ENCODE measurements at regions not wholly inside any gene's neighbourhood (a gene's known extent, or its start where the extent isn't known, plus 50 kb on each side); places are given as distances from the start of the nearest gene placed in this dataset.

DNA sequence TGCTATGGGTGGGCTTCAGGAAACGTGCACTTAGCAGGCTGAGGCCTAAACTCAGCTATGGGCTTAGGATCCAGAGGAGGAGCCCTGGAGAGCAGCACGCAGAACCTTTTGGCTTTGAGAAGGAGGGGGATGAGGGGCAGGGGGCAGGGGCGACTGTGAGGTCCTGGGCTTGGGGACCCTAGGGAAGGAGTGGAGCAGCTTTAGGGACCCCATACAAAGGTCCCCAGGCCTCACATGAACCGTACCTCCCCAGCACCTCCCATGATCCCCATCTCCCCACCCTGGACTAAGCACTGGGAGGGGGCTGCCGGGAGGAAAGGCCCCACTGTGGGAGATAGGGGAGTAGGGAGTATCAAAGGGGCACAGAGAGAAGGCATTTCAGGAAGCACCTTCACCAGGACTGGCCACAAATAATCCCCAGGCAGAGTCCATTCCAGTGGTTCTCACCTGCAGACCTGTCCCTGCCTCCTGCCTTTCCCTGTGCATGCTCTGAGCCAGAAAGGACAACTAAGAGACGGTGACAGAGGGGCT, 62.0 kb upstream of the KLF13 start:
- no peak for DNase-seq

DNA sequence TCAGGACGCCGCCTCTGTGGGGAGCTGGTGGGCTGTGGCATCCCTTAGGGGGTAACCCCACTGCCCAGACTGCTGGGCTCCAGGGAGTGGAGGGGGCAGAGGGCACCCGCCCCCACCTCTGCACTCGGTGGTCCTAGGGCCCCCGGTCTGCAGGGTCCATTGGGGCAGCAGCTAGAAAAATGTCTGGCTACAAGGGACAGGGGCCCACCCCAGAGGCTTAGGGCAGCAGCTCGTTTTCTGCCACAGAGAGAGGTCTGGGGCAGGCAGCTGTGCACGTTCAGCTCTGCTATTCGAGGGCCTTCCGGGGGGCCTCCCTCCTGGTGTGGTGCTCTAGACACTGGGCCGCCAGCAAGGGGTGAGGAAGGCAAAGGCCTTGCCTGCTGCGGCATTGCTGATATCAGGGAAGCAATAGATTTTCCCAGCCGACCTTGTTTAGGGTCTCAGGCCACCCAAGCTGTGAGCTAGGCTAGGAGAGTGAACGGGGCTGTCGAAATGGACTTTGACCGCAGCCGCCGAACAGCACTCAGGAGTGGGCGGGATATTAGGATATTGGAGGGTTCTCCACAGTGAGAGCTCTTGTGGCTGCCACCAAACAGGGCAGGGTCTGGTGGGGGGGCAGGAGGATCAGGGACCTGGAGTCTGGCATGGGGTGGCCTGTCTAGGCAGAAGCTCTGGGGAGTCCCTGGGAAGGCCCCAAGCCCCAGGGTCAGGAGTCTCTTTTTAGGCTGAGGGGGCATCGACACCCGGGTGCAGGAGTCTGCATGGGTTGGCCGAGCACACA, 61.4 kb upstream of the KLF13 start:
- DNase-seq, result no peak

DNA sequence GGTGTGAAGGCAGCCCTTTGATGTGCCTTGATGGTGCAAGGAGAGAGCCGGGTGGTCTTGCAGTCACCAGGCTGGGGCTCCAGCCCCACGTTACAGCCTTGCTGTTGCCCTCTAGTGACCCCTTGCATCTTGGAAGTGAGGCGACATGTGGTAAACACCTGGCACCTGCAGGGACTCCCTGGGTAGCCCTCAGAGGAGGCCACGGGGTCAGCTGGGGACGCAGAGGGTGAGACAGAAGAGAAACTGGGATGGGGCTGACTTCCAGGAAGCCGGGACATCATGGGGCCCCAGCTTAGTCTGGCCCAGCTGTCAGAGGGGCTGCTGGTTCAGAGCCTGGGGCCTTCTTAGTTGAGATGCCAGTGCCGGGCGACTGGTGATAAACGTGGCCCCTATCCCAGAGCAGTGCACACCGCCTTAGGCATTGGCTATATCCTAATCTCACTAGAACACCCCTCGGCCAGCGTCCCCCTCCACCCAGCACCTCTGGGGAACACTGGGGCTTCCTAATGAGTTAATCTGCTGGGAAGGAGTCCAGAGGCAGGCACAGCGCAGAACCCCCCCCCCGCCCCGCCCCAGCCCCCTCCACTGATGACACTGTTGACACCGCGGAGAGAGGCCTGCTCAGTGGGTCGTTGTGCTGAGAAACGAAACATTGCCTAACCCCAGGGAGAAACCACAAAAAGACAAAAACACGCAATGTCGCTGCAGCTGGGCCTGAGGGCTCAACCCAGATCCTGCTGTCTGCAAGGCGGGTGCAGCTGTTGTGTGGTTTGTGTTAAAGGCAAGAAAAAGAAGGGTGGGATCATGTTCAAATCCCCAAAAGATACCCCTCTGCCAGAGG, 60.5 kb upstream of the KLF13 start:
- peak; percentile 80 for DNase-seq

DNA sequence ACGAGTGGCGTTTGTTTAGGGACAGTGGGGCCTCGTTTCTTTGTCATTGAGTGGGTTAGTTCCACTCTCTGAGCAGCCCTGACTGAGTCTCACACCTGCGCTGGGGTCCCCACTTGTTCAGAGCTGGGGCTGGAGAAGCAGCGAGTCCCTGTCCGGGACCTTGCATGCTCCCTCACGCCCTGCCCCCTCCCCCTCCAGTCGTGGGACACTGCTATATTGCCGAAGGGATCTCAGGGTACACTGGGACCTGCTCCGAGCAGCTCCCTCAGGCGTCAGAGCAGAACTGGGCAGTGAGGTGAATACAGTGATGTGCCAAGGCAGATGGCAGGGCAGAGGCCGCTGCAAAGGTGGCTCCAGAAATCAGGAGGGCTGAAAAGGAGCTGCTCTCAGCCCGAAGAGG, 59.9 kb upstream of the KLF13 start:
- DNase-seq, result no peak

DNA sequence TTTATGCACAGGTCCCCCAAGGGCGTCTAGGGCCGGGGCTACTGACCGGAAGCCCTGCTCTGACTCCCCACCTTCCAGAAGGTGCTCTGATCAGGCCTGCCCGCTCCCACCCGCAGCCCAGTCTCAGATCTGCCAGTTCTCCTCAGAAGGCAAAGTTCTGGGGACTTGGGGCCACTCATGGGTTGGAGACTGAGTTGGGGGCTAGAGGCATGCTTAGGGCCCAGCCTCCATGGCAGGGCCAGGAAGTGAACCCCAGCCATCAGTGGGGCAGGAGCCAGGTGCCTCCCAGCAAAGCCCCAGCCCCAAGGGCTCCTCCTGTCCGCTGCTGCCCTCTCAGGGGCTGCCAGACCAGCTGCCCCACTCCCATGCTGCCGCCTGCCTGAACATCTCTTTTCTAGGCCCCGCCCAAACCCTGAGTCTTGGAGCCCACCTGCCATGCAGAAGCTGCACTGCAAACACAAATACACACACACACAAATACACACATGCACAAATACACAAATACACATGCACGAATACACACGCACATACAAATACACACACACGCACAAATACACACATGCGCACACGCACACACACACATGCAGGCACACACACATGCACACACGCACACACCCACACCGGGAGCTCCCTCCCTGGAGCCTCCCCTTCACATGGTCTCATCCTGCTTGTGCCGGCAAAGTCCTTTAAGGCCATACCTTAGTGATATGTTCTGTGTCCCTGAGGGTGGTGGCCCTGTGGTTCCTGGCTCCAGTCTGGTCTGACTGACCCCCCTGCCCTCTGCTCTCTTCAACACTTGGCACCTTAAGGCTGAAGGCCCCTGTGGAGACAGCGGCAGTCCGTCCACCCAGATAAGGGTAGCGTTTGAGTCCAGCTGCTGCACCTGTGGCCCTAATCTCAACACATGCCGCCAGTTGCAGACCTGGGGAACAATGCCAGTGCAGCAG, 59.2 kb upstream of the KLF13 start:
- no peak for DNase-seq

DNA sequence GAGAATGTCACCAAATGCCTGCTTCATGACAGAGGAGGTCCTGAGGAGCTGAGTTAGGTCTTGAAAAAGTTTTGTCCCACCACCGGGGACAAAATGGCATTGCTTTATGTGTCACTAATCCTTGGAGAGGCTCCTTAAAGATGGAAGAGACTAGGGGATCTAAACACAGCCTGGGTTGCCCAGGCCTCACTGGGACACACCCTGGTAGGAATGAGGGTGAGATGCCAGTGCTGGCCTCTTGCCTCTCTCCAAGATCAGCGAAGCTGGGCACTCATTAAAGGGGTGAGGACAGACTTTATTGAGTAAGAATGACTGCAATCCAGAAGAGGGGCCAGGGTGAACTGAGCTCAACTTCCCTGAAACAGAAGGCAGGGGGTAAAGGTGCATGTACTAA, 58.5 kb upstream of the KLF13 start:
- no peak for DNase-seq

DNA sequence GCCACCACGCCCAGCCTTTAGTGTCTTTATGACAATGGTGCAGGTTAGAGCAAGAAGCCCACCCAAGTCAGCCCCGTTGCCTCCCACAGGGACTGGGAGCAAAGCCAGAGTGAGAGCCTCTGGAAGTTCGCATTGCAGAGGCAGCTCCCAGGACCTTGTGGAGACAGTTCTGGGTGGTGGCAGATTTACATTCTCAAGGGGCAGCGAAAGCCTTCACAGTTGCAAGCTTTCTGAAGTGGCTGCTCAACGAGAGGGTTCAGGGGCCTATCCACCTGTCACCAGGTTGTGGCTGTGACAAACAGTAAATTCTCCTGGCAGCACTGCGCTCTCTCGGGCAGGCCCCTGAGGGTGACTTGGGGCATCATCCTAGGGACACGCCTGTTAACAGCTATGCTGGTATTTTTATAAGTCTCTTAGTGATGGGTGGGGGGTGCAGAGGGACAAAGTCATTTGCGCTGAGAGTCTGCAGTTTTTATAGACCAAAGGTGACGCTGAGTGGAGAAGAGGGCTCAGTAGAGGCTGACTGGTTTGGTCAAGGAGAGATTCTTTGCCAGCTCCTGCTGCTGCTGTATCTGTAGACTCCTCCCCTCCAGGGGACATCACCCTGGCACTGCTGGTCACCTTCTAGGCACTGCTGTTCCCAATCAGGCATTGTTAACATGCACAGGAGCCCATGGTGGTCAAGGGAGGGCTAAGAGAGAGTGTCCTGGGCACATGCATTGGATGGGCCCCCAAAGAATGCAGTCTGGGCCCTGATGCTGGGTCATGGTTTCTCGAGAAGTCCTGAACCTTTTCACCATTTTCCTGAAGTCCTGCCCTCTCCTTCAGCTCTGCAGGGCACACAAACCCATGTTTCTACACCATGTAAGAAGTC, 57.5 kb upstream of the KLF13 start:
- no peak for DNase-seq

DNA sequence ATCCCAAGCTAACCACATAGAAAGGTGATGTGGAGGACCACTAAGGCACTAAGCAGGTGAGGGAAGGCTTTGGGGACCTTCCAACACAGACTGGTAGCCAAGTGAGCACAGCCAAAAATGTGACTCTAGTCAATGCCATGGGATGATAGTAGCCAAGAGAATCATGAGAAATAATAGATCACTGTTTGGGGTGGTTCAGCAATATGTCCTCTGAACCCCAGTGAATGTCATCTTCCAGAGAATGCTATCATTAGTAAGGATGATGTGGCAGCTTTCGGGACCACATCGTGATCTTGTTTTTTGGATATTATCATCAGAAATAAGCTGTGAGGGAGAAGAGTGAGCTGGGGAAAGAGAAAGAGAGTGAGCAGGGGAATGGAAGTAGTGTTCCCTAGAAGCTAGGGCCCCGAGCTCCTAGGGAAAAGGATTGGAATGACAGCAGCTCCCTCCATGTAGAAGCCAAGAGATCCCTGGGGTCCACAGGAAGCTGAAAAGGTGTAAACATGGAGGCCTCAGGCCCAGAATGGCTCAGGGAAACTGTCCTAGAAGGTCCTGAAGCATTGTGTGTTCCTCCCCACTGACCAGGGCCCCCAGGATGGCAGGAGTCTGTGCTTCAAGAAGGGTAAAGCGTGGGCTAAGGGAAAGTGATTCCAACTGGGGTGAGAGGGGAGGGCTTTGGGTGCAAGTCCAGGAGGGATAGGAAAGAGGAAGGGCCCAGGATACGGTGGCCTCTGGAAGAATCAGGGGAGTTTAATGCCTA, 56.6 kb upstream of the KLF13 start:
- DNase-seq, result no peak

DNA sequence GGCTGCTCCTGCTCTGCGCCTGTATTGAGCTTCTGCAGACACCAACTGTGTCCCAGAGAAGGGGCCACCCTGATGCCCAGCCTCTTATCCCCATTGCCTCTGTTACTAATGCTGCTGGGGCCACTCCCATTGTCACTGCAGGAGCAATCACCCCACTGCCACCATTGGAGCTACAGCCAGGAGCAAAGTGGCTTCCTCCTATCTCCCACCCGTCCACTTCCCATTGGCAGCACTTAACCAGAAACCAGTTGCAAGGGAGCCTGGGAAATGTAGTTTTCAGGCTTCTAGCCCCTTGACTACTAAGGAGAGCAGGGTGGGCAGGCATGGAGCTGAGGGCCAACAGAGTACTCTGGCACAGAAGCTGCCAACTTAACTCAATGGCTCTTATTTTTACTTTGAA, 55.9 kb upstream of the KLF13 start:
- no peak for DNase-seq

DNA sequence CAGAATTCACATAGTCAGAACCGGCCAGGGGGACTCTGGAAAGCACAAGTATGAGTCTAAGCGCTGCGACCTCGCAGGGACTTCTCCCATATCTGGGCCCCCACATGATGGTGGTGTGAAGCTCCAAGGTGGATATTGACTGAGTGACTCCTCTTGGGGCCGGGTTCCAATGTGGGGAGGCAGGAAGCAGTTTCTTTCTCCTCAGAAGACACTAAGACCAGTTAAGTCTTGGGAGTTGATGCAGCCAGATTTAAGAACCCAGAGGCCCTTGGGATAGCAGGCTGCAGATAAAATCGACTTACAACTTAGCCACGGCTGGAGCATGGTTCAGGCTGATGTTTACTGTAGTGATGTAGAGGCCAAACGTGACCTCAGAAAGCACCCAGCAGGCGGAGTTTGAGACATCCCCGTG, 55.4 kb upstream of the KLF13 start:
- no peak for DNase-seq

DNA sequence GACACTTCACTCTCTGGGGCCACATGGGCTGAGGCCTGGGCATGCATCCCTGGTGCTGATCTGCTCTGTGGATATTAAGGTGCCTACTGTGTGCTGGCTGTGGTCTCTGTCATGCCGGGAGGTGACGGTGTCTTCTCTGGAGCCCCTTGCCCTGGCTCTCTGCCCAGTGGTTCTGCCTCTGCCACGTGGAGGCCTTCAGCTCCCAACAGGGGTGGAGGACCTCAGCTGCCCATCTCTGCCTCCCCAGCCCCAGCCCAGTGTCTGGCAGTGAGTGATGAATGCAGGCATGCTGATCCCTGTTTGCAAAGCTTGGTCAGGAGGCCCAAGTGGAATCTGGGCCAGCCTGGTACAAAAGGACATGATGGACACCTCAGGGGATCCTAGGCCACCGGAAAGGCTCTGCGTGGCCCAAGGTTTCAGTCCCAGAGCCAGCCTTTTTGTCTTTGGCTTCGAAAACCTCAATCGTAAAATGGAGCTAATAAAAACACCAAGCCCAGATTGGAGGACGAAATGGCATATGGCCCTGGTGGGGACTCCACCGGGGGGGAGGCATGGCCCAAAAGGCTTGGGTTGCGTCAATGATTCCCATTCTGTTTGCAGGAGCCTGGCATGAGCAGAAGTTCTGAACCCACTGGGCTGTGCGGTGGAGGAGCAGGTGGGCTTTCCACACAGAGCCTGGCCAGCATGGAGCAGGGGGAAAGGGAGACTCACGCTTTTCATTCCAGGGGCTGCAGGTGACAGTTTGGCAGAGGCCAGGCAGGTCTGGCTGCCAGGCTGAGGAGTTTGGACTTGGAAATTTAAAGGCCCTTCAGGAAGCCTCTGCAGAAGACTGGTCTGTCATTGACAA, 54.7 kb upstream of the KLF13 start:
- no peak for DNase-seq

DNA sequence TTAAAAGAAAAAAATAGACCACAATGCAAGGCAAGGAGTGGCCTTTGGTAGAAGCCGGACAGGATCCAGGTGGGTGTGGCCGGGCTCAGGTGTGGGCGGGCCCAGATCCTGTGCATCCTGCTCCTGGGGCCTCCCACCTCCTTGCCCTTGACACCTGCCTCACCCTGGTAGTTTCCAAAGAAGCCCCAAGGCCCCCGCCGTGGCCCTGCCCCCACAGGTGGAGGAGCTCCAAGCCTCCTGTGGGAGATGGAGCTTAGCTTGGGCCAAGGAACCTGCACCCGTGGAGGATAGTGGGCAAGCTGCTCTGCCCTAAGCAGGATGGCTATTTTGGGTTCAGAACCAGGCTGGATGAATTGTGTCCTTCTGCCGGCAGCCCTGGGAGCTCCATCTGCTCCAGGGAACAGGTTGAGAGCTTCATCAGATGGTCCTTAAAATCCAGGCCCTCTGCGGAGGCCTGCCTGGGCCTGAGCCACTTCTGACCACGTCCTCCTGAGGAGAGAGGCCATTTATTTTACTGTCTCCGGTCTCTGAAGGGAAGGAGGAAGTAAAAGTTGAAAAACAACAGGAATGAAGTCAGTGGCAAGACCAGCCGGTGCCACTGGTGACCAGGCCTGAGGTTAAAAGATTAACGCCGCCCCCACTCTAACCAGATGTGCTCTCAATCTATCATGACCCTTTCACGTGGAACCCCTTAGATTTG, 53.9 kb upstream of the KLF13 start:
- no peak for DNase-seq

DNA sequence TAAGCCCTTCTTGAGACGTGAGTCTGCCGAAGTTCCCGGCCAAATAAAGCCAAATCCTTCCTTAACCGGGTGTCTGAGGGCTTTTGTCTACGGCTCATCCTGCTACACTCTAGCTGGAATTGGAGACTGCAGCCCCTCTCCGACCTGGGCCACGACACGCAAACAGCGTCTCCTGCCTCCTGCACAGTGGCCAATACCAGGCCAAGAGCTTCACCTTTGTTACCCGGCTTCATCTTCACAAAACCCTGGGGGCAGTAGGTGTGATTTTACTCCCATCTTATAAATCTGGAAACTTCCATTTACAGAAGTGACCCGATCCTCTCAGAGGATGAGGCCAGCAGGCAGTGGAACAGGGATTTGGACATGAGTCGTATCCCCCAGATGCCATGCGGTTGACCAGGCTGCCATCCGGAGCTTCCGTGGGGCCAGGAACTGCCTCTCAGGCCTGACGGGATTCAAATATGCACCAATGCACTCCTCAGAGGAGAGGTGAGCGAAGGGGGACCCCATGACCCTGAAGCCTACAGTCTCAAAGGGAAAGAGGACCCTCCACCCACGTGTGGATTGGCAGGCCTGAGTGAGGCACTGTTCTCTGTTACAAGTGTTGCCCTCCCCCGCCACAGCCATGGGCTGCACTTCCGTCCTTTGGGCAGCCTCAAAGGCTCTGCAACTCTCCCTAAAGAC, 53.2 kb upstream of the KLF13 start:
- DNase-seq, result no peak

DNA sequence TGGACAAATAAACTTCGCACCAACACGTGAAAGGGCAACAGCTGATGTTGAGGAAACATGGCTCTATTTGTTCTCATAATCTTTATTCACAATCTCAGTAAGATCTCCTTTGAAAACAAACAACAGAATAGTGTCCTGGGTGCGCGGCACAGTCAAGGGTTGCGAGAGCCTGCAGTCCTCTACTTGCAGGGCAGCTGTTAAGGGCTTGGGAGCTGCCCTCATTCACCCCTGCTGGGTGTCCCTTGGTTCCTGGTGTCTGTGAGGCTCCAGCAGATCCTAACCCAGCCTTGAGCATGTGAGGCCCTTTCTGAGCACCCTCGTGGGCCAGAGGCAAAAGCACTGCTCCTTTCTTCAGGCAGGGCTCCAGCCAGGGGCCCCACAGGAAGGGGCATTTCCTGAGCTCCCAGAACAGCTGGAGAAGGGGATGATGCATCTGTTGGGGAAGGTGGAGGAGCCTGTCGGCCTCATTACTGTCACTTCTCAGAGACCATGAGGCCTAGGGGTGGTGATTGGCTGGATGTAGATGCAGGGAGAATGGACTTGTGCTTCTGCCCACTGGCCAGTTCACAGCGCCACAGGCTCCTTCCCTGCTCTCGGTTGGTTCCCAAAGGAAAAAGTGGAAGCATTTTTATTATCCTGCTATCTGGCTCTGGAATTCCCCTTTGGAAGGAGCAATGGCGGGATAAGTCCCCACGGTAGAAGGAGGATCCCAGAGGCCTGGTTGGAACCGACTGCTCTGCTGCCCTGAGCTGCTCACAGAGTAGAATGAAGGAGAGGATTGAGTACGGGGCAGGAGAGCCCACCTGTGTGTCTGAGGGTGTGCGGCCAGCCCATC, 51.9 kb upstream of the KLF13 start:
- DNase-seq, result no peak

DNA sequence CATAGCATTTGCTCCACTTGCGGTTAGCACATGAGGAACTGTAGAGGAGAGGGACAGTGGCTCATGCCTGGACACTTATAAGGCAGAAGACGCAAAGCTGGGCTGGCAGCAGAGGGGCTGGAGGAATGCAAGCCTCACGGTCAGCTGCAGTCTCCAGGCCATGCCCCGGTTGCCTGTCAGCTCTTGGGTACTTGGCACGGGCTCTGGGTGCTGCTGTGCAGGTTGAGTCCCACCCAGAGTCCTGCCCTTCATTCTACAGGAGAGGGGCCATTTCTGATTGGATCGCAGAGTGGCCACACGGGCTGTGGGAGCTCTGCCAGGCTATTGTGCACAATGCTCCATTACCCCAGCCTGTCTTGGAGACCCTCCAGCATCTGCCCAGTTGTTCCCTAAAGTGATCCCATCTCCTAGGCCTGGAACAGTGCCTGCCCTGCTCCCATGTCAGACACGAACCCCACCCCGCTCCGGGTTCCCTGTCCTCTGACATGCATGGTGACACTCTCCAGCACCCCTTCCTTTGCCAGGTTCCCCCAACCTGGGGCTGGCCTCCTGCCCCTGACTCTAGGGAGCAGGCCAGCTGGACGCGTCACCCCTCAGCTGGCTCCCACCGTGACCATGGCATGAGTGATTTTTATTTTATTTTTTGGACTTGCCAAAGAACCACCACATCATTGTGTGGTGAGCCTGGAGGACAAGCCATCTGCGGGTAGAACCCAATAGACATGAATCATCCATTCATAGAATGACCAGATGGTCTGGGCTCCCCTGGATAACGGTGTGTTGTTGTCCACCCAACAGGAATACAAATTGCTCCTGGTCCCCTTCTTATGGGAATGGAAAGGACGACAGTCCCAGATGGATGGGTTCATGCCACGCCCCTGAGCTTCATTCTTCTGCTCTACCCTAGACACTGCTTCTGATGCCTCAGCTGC, 51.0 kb upstream of the KLF13 start:
- no peak for DNase-seq

DNA sequence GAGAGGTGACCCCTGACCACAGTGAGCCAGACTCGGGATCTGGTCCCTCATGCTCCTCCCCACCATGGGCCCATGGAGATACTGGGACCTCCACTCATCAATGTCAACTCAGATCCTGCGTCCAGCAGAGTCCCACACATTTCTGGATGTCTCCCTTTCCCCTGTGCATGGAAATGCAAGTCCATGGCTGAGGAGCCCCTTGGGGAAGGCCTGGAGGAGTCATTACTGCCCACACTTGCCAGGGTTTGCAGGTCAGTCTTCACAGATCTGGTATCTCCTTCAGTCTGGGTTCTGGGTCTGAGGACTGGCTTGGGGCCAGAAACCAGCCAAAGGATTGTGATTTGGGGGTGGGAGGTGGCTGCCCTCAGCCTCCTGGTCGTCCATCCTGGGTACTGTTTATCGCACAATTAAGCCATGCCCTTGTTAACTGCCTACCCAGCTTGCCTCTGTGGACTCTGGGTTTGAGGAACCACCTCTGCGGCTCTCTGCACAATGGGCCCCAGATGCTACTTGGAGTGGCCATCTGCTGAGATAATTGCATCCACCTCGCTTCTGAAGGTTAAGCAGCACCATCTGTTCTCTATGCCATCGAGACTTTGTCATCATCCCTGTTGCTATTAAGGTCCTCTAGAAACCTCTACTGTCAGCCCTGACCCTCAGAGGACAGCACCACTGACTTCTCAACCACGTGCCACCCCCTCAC, 49.9 kb upstream of the KLF13 start:
- DNase-seq, result no peak
